Stimulated activated effector memory CD8-positive, alpha-beta T cell treated with anti-CD3 and anti-CD28 coated beads, Interleukin-12 subunit alpha, Interleukin-12 subunit beta, amount 100 ng/mL, for 72 hours (primary cell): ENCODE measurements at regions not wholly inside any gene's neighbourhood (a gene's known extent, or its start where the extent isn't known, plus 50 kb on each side); places are given as distances from the start of the nearest gene placed in this dataset.

ENCODE experiments used
- ATAC-seq: fragments of 150-1000 bp; cut with Tn5 transposase; 2 replicates; pipeline ENCODE4 v1.10.0; 2021
- DNase-seq, 2 donors: peaks; one replicate each; pipeline ENCODE4 v3.0.0; 2021 to 2022; ENCODE audit warnings: low spot score in 2 of 2
- H3K27ac Mint-ChIP-seq: one replicate; pipeline ENCODE4 v1.8.0; 2022; ENCODE audit warnings: mild to moderate bottlenecking, mixed read lengths
- H3K36me3 Mint-ChIP-seq: one replicate; pipeline ENCODE4 v1.8.0; 2022; ENCODE audit warnings: mild to moderate bottlenecking, mixed read lengths
- H3K4me1 Mint-ChIP-seq: one replicate; pipeline ENCODE4 v1.8.0; 2022; ENCODE audit warnings: mixed read lengths
- H3K4me3 Mint-ChIP-seq: one replicate; pipeline ENCODE4 v1.8.0; 2022; ENCODE audit warnings: mild to moderate bottlenecking, mixed read lengths
- H3K9me3 Mint-ChIP-seq: one replicate; pipeline ENCODE4 v1.8.0; 2022; ENCODE audit warnings: mixed read lengths

DNA sequence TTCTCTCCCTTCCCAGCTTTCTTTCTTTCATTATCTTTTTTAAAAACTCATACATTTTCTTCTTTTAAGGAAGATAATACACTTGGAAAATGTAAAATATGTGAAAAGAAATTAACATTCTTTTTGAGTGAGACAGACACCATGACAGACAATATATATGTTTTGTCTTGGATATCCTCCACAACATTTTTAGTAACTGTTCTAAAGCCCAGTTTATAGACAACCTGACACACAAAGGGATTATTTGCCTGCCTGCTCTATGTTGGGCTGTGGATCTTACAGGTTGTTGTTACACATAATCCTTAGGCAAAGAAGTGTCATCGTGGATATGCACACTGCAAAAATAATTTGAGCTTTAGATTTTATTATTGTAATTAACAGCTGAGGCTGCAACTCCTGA is 301.4 kb upstream of the PDGFD start:
- Mint-ChIP-seq H3K4me3 (no peak overlapping the region), H3K27ac (no peak overlapping the region), H3K4me1 (no peaks in the 10 kb centered on the region), H3K9me3 (no peaks in the 10 kb centered on the region), H3K36me3 (no peaks in the 10 kb centered on the region)
- ATAC-seq (no peak), DNase-seq (no peak)

GRCh38 chr11:104464691-104465090 is 300.7 kb upstream of the PDGFD start:
- ATAC-seq (no peak), DNase-seq (no peak)
- Mint-ChIP-seq H3K9me3 (no peaks in the 10 kb centered on the region), H3K4me1 (no peaks in the 10 kb centered on the region), H3K27ac (no peak overlapping the region), H3K4me3 (no peak overlapping the region), H3K36me3 (no peaks in the 10 kb centered on the region)

DNA sequence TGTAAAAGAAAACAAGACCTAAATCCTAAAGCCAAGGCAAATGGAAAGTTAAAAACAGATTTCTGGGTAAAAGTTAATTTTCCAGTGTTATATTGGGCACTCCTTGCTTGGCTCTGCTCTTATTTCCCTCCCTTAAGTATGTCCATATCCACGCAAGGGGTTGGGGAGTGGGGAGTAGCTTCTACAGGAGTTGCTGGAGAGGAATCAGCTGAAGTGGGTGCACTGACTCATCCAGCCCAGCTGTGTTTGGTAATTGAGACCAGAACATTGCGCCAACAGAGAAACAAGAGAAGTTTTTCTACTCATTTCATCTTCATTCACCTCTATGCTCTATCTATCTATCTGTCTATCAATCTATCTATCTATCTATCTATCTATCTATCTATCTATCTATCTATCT is 298.4 kb upstream of the PDGFD start:
- no peak overlapping the region for H3K4me3 Mint-ChIP-seq
- ATAC-seq = no peak
- DNase-seq = no peak

GRCh38 chr11:104451197-104451893 is 287.4 kb upstream of the PDGFD start:
- no peak overlapping the region for H3K4me3 Mint-ChIP-seq
- no peak overlapping the region for H3K27ac Mint-ChIP-seq
- no peaks in the 10 kb centered on the region for H3K9me3 Mint-ChIP-seq

More for the DNA sequence above, 298.4 kb upstream of the PDGFD start:
- Mint-ChIP-seq H3K4me1 (no peaks in the 10 kb centered on the region), H3K9me3 (no peaks in the 10 kb centered on the region), H3K27ac (no peak overlapping the region), H3K36me3 (no peaks in the 10 kb centered on the region)

DNA sequence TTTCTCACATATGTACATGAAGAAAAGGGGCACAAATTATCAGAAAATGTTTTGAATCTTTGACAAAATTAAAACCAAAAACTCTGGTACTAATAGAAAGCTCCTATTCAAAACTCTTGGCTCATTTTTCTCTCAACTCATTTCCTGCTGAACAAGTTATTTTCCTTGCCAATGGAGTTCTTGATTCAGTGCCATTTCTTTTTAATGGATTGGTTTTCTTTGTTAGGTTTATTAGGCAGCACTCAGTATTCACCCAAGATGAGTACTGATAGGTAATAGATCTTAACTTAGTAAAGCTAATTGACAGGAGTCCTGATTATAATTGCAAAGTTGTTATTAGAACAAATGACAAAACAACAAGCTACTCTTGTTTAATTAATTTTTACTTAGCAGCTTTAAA is 279.4 kb upstream of the PDGFD start:
- Mint-ChIP-seq H3K4me3 (no peak overlapping the region), H3K4me1 (no peaks in the 10 kb centered on the region), H3K36me3 (peaks cover 5% of the 10 kb centered on the region), H3K27ac (no peak overlapping the region), H3K9me3 (peaks cover 3% of the 10 kb centered on the region)
- ATAC-seq = no peak
- DNase-seq = no peak

More at GRCh38 chr11:104451197-104451893, 287.4 kb upstream of the PDGFD start:
- Mint-ChIP-seq H3K36me3 (no peaks in the 10 kb centered on the region), H3K4me1 (no peaks in the 10 kb centered on the region)
- ATAC-seq (no peak), DNase-seq (no peak)

- Mint-ChIP-seq H3K27ac (no peak overlapping the region), H3K36me3 (peaks cover 5% of the 10 kb centered on the region), H3K4me3 (no peak overlapping the region), H3K4me1 (no peaks in the 10 kb centered on the region), H3K9me3 (peaks cover 3% of the 10 kb centered on the region)
- no peak for DNase-seq
- no peak for ATAC-seq
Observed at GRCh38 chr11:104442321-104442720, 278.4 kb upstream of the PDGFD start.

DNA sequence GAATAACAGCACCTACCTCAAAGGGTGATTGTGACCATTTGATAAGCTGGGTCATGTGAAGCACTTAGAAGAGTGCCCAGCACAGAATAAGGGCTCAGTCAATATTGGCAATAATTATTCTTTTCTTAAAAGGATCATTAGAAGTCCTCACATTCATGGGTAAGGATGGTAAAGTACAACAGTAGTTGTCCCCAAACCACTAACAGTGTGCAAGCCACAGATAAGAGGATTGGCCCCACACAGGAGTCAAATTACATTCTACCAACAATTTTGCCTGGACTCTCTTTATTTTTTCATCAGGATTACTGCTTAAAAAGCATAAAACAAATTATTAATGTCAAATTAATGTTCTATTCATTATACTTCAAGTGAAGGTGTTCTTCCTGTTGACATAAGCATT is 271.5 kb upstream of the PDGFD start:
- peaks cover 3% of the 10 kb centered on the region for H3K9me3 Mint-ChIP-seq
- H3K27ac Mint-ChIP-seq = no peak overlapping the region
- H3K36me3 Mint-ChIP-seq = no peaks in the 10 kb centered on the region
- H3K4me3 Mint-ChIP-seq = no peak overlapping the region
- ATAC-seq (no peak), DNase-seq (no peak)
- no peaks in the 10 kb centered on the region for H3K4me1 Mint-ChIP-seq

- H3K27ac Mint-ChIP-seq = no peak overlapping the region
- H3K9me3 Mint-ChIP-seq = peaks cover 1% of the 10 kb centered on the region
- DNase-seq (no peak), ATAC-seq (no peak)
- no peaks in the 10 kb centered on the region for H3K36me3 Mint-ChIP-seq
- H3K4me3 Mint-ChIP-seq = no peak overlapping the region
- H3K4me1 Mint-ChIP-seq = no peaks in the 10 kb centered on the region
Observed at GRCh38 chr11:104433751-104434150, 269.8 kb upstream of the PDGFD start.

GRCh38 chr11:104432981-104433380 is 269.0 kb upstream of the PDGFD start:
- DNase-seq (no peak), ATAC-seq (no peak)
- H3K4me1 Mint-ChIP-seq = no peaks in the 10 kb centered on the region
- no peak overlapping the region for H3K27ac Mint-ChIP-seq
- H3K36me3 Mint-ChIP-seq = no peaks in the 10 kb centered on the region
- no peak overlapping the region for H3K4me3 Mint-ChIP-seq
- H3K9me3 Mint-ChIP-seq = no peaks in the 10 kb centered on the region

DNA sequence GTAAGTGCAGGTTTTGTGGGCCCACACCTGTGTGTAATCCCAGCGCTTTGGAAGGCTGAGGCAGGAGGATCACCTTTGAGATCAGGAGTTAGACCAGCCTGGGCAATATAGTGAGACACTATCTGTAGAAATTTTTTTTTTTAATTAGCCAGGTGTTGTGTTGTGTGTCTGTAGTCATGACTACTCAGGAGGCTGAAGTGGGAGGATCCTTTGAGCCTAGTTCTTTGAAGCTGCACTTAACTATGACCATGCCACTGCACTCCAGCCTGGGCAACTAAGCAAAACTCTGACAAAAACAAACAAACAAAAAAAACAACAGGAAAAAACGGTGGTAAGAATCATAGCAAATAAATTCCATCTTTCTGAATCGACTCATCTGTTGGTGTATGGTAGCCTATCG is 268.6 kb upstream of the PDGFD start:
- no peaks in the 10 kb centered on the region for H3K4me1 Mint-ChIP-seq
- H3K4me3 Mint-ChIP-seq = no peak overlapping the region

GRCh38 chr11:104422324-104422944 is 258.5 kb upstream of the PDGFD start:
- no peak overlapping the region for H3K27ac Mint-ChIP-seq
- ATAC-seq = peak; percentile 32
- no peaks in the 10 kb centered on the region for H3K36me3 Mint-ChIP-seq
- no peaks in the 10 kb centered on the region for H3K4me1 Mint-ChIP-seq
- no peaks in the 10 kb centered on the region for H3K9me3 Mint-ChIP-seq
- no peak overlapping the region for H3K4me3 Mint-ChIP-seq
- DNase-seq = no peak

More for the DNA sequence above, 268.6 kb upstream of the PDGFD start:
- H3K27ac Mint-ChIP-seq = no peak overlapping the region
- DNase-seq = no peak
- no peak for ATAC-seq
- H3K36me3 Mint-ChIP-seq = no peaks in the 10 kb centered on the region
- no peaks in the 10 kb centered on the region for H3K9me3 Mint-ChIP-seq

GRCh38 chr11:104410336-104410735 is 246.4 kb upstream of the PDGFD start:
- DNase-seq = no peak
- no peaks in the 10 kb centered on the region for H3K36me3 Mint-ChIP-seq

DNA sequence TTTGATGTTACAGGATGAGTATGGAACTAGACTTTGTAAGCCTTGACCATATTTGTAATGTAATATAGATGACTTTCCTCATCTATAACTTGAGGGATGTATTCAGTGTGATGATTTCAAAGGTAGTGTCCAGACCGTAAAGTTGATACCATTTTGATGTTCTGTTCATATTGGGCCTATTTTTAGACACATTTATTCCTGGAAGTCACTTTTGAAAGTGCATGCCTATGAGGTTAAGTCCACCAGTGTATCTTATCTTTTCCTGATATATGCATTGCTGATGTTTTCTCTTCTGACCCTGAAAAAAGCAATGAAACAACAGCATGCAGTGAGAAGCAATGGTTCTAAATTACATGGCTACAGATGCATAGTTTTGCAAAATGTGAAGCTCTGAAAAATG is 244.7 kb upstream of the PDGFD start:
- Mint-ChIP-seq H3K4me1 (no peaks in the 10 kb centered on the region), H3K9me3 (no peaks in the 10 kb centered on the region)
- no peak for ATAC-seq

More at GRCh38 chr11:104410336-104410735, 246.4 kb upstream of the PDGFD start:
- H3K27ac Mint-ChIP-seq = no peak overlapping the region
- no peaks in the 10 kb centered on the region for H3K4me1 Mint-ChIP-seq
- no peak overlapping the region for H3K4me3 Mint-ChIP-seq
- no peak for ATAC-seq
- H3K9me3 Mint-ChIP-seq = no peaks in the 10 kb centered on the region

GRCh38 chr11:104405277-104405676 is 241.3 kb upstream of the PDGFD start:
- ATAC-seq = no peak
- no peaks in the 10 kb centered on the region for H3K4me1 Mint-ChIP-seq

More for the DNA sequence above, 244.7 kb upstream of the PDGFD start:
- no peak for DNase-seq
- H3K36me3 Mint-ChIP-seq = no peaks in the 10 kb centered on the region
- no peak overlapping the region for H3K27ac Mint-ChIP-seq
- H3K4me3 Mint-ChIP-seq = no peak overlapping the region

GRCh38 chr11:104404231-104405175 is 240.6 kb upstream of the PDGFD start:
- Mint-ChIP-seq H3K4me3 (no peak overlapping the region), H3K4me1 (no peaks in the 10 kb centered on the region), H3K36me3 (no peaks in the 10 kb centered on the region), H3K27ac (no peak overlapping the region), H3K9me3 (no peaks in the 10 kb centered on the region)
- ATAC-seq = no peak
- no peak for DNase-seq

More at GRCh38 chr11:104405277-104405676, 241.3 kb upstream of the PDGFD start:
- Mint-ChIP-seq H3K36me3 (no peaks in the 10 kb centered on the region), H3K4me3 (no peak overlapping the region), H3K27ac (no peak overlapping the region), H3K9me3 (no peaks in the 10 kb centered on the region)
- DNase-seq = no peak
